ENCODE measurements at regions not wholly inside any gene's neighbourhood (a gene's known extent, or its start where the extent isn't known, plus 50 kb on each side); places are given as distances from the start of the nearest gene placed in this dataset.

GRCh38 chr4:20520901-20521300 is 179.4 kb upstream of the PACRGL start:
- Histone ChIP-seq H3K4me3 (ENCODE audit: low read length) (no peak overlapping the region), H3K9me3 (ENCODE audit: low read length) (no peaks in the 10 kb centered on the region), H3K4me1 (ENCODE audit: low read length) (no peaks in the 10 kb centered on the region), H3K9me2 (replicated peaks; ENCODE audit: insufficient read depth, low read length) (no peaks in the 10 kb centered on the region), H3K79me2 (ENCODE audit: low read length) (no peaks in the 10 kb centered on the region), H4K20me1 (ENCODE audit: insufficient read depth, low read depth, low read length) (no peaks in the 10 kb centered on the region), H3K36me3 (ENCODE audit: insufficient read depth, low read length) (no peaks in the 10 kb centered on the region), H3K27me3 (ENCODE audit: low read length) (no peaks in the 10 kb centered on the region), H3K4me2 (ENCODE audit: low read depth, low read length, poor library complexity, severe bottlenecking) (no peak overlapping the region), H3K27ac (ENCODE audit: low read length) (no peak overlapping the region), H2AFZ (ENCODE audit: low read length) (no peak overlapping the region), H3K9ac (ENCODE audit: low read length) (no peak overlapping the region)
- DNase-seq: no peak

GRCh38 chr4:20528508-20528907 is 171.8 kb upstream of the PACRGL start:
- H3K9me2 ChIP-seq (replicated peaks; ENCODE audit: insufficient read depth, low read length): no peaks in the 10 kb centered on the region
- no peaks in the 10 kb centered on the region for H3K79me2 ChIP-seq (ENCODE audit: low read length)
- no peak overlapping the region for H3K9ac ChIP-seq (ENCODE audit: low read length)
- no peaks in the 10 kb centered on the region for H3K4me1 ChIP-seq (ENCODE audit: low read length)
- no peak overlapping the region for H3K27ac ChIP-seq (ENCODE audit: low read length)
- H3K4me3 ChIP-seq (ENCODE audit: low read length): no peak overlapping the region
- no peaks in the 10 kb centered on the region for H3K36me3 ChIP-seq (ENCODE audit: insufficient read depth, low read length)
- H4K20me1 ChIP-seq (ENCODE audit: insufficient read depth, low read depth, low read length): no peaks in the 10 kb centered on the region
- no peak for DNase-seq
- H3K27me3 ChIP-seq (ENCODE audit: low read length): 0 out of 2 replicates have a peak, but pooled peaks cover 2% of the 10 kb centered on the region
- no peak overlapping the region for H2AFZ ChIP-seq (ENCODE audit: low read length)
- no peaks in the 10 kb centered on the region for H3K9me3 ChIP-seq (ENCODE audit: low read length)
- H3K4me2 ChIP-seq (ENCODE audit: low read depth, low read length, poor library complexity, severe bottlenecking): no peak overlapping the region

- 0 out of 2 replicates have a peak, but pooled peaks cover 2% of the 10 kb centered on the region for H3K27me3 ChIP-seq (ENCODE audit: low read length)
- H4K20me1 ChIP-seq (ENCODE audit: insufficient read depth, low read depth, low read length): no peaks in the 10 kb centered on the region
- H3K9me3 ChIP-seq (ENCODE audit: low read length): no peaks in the 10 kb centered on the region
- H3K4me1 ChIP-seq (ENCODE audit: low read length): no peaks in the 10 kb centered on the region
- H2AFZ ChIP-seq (ENCODE audit: low read length): no peak overlapping the region
- H3K9ac ChIP-seq (ENCODE audit: low read length): no peak overlapping the region
- no peak overlapping the region for H3K27ac ChIP-seq (ENCODE audit: low read length)
- H3K4me2 ChIP-seq (ENCODE audit: low read depth, low read length, poor library complexity, severe bottlenecking): no peak overlapping the region
- DNase-seq: no peak
- no peaks in the 10 kb centered on the region for H3K36me3 ChIP-seq (ENCODE audit: insufficient read depth, low read length)
- no peaks in the 10 kb centered on the region for H3K9me2 ChIP-seq (replicated peaks; ENCODE audit: insufficient read depth, low read length)
- H3K4me3 ChIP-seq (ENCODE audit: low read length): no peak overlapping the region
- H3K79me2 ChIP-seq (ENCODE audit: low read length): no peaks in the 10 kb centered on the region
Observed at GRCh38 chr4:20529691-20530090, 170.6 kb upstream of the PACRGL start.

GRCh38 chr4:20532116-20532790 is 168.0 kb upstream of the PACRGL start:
- no peak for DNase-seq
- H3K27ac ChIP-seq (ENCODE audit: low read length): no peak overlapping the region
- H3K36me3 ChIP-seq (ENCODE audit: insufficient read depth, low read length): no peaks in the 10 kb centered on the region
- 0 out of 2 replicates have a peak, but pooled peaks cover 2% of the 10 kb centered on the region for H3K27me3 ChIP-seq (ENCODE audit: low read length)
- no peak overlapping the region for H3K4me2 ChIP-seq (ENCODE audit: low read depth, low read length, poor library complexity, severe bottlenecking)
- no peak overlapping the region for H3K9ac ChIP-seq (ENCODE audit: low read length)
- no peaks in the 10 kb centered on the region for H3K79me2 ChIP-seq (ENCODE audit: low read length)
- no peak overlapping the region for H2AFZ ChIP-seq (ENCODE audit: low read length)
- H3K9me3 ChIP-seq (ENCODE audit: low read length): no peaks in the 10 kb centered on the region
- H3K4me1 ChIP-seq (ENCODE audit: low read length): no peaks in the 10 kb centered on the region
- H3K4me3 ChIP-seq (ENCODE audit: low read length): no peak overlapping the region
- H3K9me2 ChIP-seq (replicated peaks; ENCODE audit: insufficient read depth, low read length): no peaks in the 10 kb centered on the region
- H4K20me1 ChIP-seq (ENCODE audit: insufficient read depth, low read depth, low read length): no peaks in the 10 kb centered on the region

GRCh38 chr4:20532871-20533870 is 167.1 kb upstream of the PACRGL start:
- Histone ChIP-seq H3K9me3 (ENCODE audit: low read length) (no peaks in the 10 kb centered on the region), H3K79me2 (ENCODE audit: low read length) (no peaks in the 10 kb centered on the region), H3K27ac (ENCODE audit: low read length) (no peak overlapping the region), H3K4me3 (ENCODE audit: low read length) (no peak overlapping the region), H3K36me3 (ENCODE audit: insufficient read depth, low read length) (no peaks in the 10 kb centered on the region), H3K4me2 (ENCODE audit: low read depth, low read length, poor library complexity, severe bottlenecking) (no peak overlapping the region), H3K27me3 (ENCODE audit: low read length) (0 out of 2 replicates have a peak, but pooled peaks cover 2% of the 10 kb centered on the region), H2AFZ (ENCODE audit: low read length) (no peak overlapping the region), H3K9me2 (replicated peaks; ENCODE audit: insufficient read depth, low read length) (no peaks in the 10 kb centered on the region), H4K20me1 (ENCODE audit: insufficient read depth, low read depth, low read length) (no peaks in the 10 kb centered on the region), H3K4me1 (ENCODE audit: low read length) (no peaks in the 10 kb centered on the region), H3K9ac (ENCODE audit: low read length) (no peak overlapping the region)
- no peak for DNase-seq

- no peak overlapping the region for H3K9ac ChIP-seq (ENCODE audit: low read length)
- no peaks in the 10 kb centered on the region for H3K4me1 ChIP-seq (ENCODE audit: low read length)
Observed at GRCh38 chr4:20538905-20539304, 161.4 kb upstream of the PACRGL start.

GRCh38 chr4:20543131-20543530 is 157.1 kb upstream of the PACRGL start:
- Histone ChIP-seq H2AFZ (ENCODE audit: low read length) (no peak overlapping the region), H3K27ac (ENCODE audit: low read length) (no peak overlapping the region), H3K9ac (ENCODE audit: low read length) (no peak overlapping the region), H3K4me2 (ENCODE audit: low read depth, low read length, poor library complexity, severe bottlenecking) (no peak overlapping the region), H3K4me3 (ENCODE audit: low read length) (no peak overlapping the region), H3K36me3 (ENCODE audit: insufficient read depth, low read length) (no peaks in the 10 kb centered on the region), H3K9me2 (replicated peaks; ENCODE audit: insufficient read depth, low read length) (no peaks in the 10 kb centered on the region), H3K27me3 (ENCODE audit: low read length) (no peaks in the 10 kb centered on the region), H4K20me1 (ENCODE audit: insufficient read depth, low read depth, low read length) (no peaks in the 10 kb centered on the region), H3K9me3 (ENCODE audit: low read length) (no peaks in the 10 kb centered on the region), H3K79me2 (ENCODE audit: low read length) (no peaks in the 10 kb centered on the region), H3K4me1 (ENCODE audit: low read length) (no peaks in the 10 kb centered on the region)
- DNase-seq: no peak

More at GRCh38 chr4:20538905-20539304, 161.4 kb upstream of the PACRGL start:
- Histone ChIP-seq H3K79me2 (ENCODE audit: low read length) (no peaks in the 10 kb centered on the region), H3K27ac (ENCODE audit: low read length) (no peak overlapping the region), H3K27me3 (ENCODE audit: low read length) (no peaks in the 10 kb centered on the region), H4K20me1 (ENCODE audit: insufficient read depth, low read depth, low read length) (no peaks in the 10 kb centered on the region), H3K9me2 (replicated peaks; ENCODE audit: insufficient read depth, low read length) (no peaks in the 10 kb centered on the region), H3K4me2 (ENCODE audit: low read depth, low read length, poor library complexity, severe bottlenecking) (no peak overlapping the region), H3K36me3 (ENCODE audit: insufficient read depth, low read length) (no peaks in the 10 kb centered on the region), H3K9me3 (ENCODE audit: low read length) (no peaks in the 10 kb centered on the region), H3K4me3 (ENCODE audit: low read length) (no peak overlapping the region), H2AFZ (ENCODE audit: low read length) (no peak overlapping the region)
- no peak for DNase-seq

- Histone ChIP-seq H3K27me3 (ENCODE audit: low read length) (no peaks in the 10 kb centered on the region), H3K9ac (ENCODE audit: low read length) (no peak overlapping the region), H3K9me3 (ENCODE audit: low read length) (no peaks in the 10 kb centered on the region), H3K9me2 (replicated peaks; ENCODE audit: insufficient read depth, low read length) (no peaks in the 10 kb centered on the region), H2AFZ (ENCODE audit: low read length) (no peak overlapping the region), H3K27ac (ENCODE audit: low read length) (no peak overlapping the region), H3K79me2 (ENCODE audit: low read length) (no peaks in the 10 kb centered on the region), H4K20me1 (ENCODE audit: insufficient read depth, low read depth, low read length) (no peaks in the 10 kb centered on the region), H3K4me3 (ENCODE audit: low read length) (no peak overlapping the region), H3K4me1 (ENCODE audit: low read length) (no peaks in the 10 kb centered on the region), H3K4me2 (ENCODE audit: low read depth, low read length, poor library complexity, severe bottlenecking) (no peak overlapping the region), H3K36me3 (ENCODE audit: insufficient read depth, low read length) (no peaks in the 10 kb centered on the region)
- DNase-seq: peak; percentile 57
Observed at GRCh38 chr4:20544645-20545044, 155.6 kb upstream of the PACRGL start.
